SK-N-SH treated with all-trans-retinoic acid at 6 μM for 48 hours (cell line): ENCODE measurements at regions not wholly inside any gene's neighbourhood (a gene's known extent, or its start where the extent isn't known, plus 50 kb on each side); places are given as distances from the start of the nearest gene placed in this dataset.

Experiments
- ARNTL ChIP-seq: fragments of 450-650 bp; formaldehyde crosslinking; IDR thresholded peaks from 2 replicates; pipeline ENCODE4 v1.5.0; 2020; ENCODE audit warnings: low read depth, mild to moderate bottlenecking, moderate library complexity, borderline replicate concordance
- BACH2 ChIP-seq: fragments of 250-450 bp; sonication (Bioruptor Pico); IDR thresholded peaks from 2 replicates; pipeline ENCODE4 v1.9.0; 2021; ENCODE audit warnings: mild to moderate bottlenecking, borderline replicate concordance
- SNAI2 ChIP-seq: fragments of 250-450 bp; sonication (Bioruptor Pico); IDR thresholded peaks from 2 replicates; pipeline ENCODE4 v1.5.0; 2020; ENCODE audit warnings: mild to moderate bottlenecking, moderate library complexity
- ZFP30 ChIP-seq: fragments of 450-650 bp; formaldehyde crosslinking; IDR thresholded peaks from 2 replicates; pipeline ENCODE4 v1.5.0; 2022; ENCODE audit warnings: mild to moderate bottlenecking, moderate library complexity

- no peak for TF ChIP-seq ARNTL
- no peak for TF ChIP-seq ZFP30 (CRISPR knock-in tag)
- no peak for TF ChIP-seq SNAI2
- TF ChIP-seq BACH2 (CRISPR knock-in tag) = no peak
These were observed 286.0 kb downstream of the CYLC2 start for GRCh38 chr9:103281126-103281525.
